GM12878 (cell line): ENCODE measurements at regions not wholly inside any gene's neighbourhood (a gene's known extent, or its start where the extent isn't known, plus 50 kb on each side); places are given as distances from the start of the nearest gene placed in this dataset.

Experiments
- ATF2 ChIP-seq: IDR thresholded peaks from 2 replicates; pipeline ENCODE4 v1.6.1; 2012; ENCODE audit warnings: low read length, inconsistent platforms
- BCL11A ChIP-seq: IDR thresholded peaks from 2 replicates; pipeline ENCODE4 v1.6.1; 2011; ENCODE audit warnings: low read depth, low read length
- BRCA1 ChIP-seq: IDR thresholded peaks from 2 replicates; pipeline ENCODE4 v1.6.1; 2011; ENCODE audit warnings: low read depth, low read length, improper control_type of control experiment
- CREB1 ChIP-seq: IDR thresholded peaks from 2 replicates; pipeline ENCODE4 v1.6.1; 2012; ENCODE audit warnings: low read depth, mild to moderate bottlenecking, inconsistent platforms
- CTCF ChIP-seq, 3 experiments: IDR thresholded peaks in 2 of 3; conservative IDR thresholded peaks in 1 of 3; 2 replicates each; pipeline ENCODE4 v1.5.1; 2011; ENCODE audit warnings: low read depth in 3 of 3, low read length in 3 of 3, mild to moderate bottlenecking in 3 of 3, control low read depth in 2 of 3, moderate library complexity in 2 of 3, inconsistent platforms in 1 of 3, mixed read lengths in 1 of 3; ENCODE audit not compliant: control insufficient read depth in 2 of 3, insufficient read depth in 1 of 3; ENCODE audit errors: extremely low read depth in 1 of 3
- E4F1 ChIP-seq: fragments of 450-650 bp; IDR thresholded peaks from 2 replicates; pipeline ENCODE4 v1.6.1; 2018; ENCODE audit warnings: borderline replicate concordance, mild to moderate bottlenecking; ENCODE audit not compliant: partially characterized antibody
- ELK1 ChIP-seq: IDR thresholded peaks from 2 replicates; pipeline ENCODE4 v1.6.1; 2012; ENCODE audit warnings: low read depth, low read length, improper control_type of control experiment
- JUNB ChIP-seq: IDR thresholded peaks from 2 replicates; pipeline ENCODE4 v1.6.1; 2016; ENCODE audit warnings: antibody characterized with exemption, mild to moderate bottlenecking
- KAT2A ChIP-seq: conservative IDR thresholded peaks from 2 replicates; pipeline ENCODE4 v1.6.1; 2011; ENCODE audit warnings: low read depth, low read length; ENCODE audit not compliant: control insufficient read depth
- MLLT1 ChIP-seq: fragments of 450-650 bp; IDR thresholded peaks from 2 replicates; pipeline ENCODE4 v1.6.1; 2016; ENCODE audit warnings: mild to moderate bottlenecking
- NKRF ChIP-seq: fragments of 450-650 bp; conservative IDR thresholded peaks from 2 replicates; pipeline ENCODE4 v1.6.1; 2017; ENCODE audit warnings: mild to moderate bottlenecking, moderate library complexity
- NR2F1 ChIP-seq: fragments of 450-650 bp; conservative IDR thresholded peaks from 2 replicates; pipeline ENCODE4 v1.6.1; 2017; ENCODE audit warnings: mild to moderate bottlenecking
- POLR2A ChIP-seq: IDR thresholded peaks from 2 replicates; pipeline ENCODE4 v1.6.1; 2011; ENCODE audit warnings: low read depth, mild to moderate bottlenecking, low read length
- SIX5 ChIP-seq: IDR thresholded peaks from 2 replicates; pipeline ENCODE4 v1.6.1; 2011; ENCODE audit warnings: mild to moderate bottlenecking, low read depth, low read length, moderate library complexity; ENCODE audit not compliant: severe bottlenecking
- SPI1 ChIP-seq: IDR thresholded peaks from 2 replicates; pipeline ENCODE4 v1.6.1; 2011; ENCODE audit warnings: low read depth, mild to moderate bottlenecking, low read length, moderate library complexity, borderline replicate concordance; ENCODE audit not compliant: insufficient read depth

GRCh38 chr12:94872971-94873733 lies 130.3 kb downstream of the NDUFA12 start (continued):
- TF ChIP-seq SIX5 (no peak), CREB1 (no peak), E4F1 (no peak), NKRF (peak; percentile 44), BRCA1 (no peak), NR2F1 (peak; percentile 65; the same call in 1 of the 2 replicates), POLR2A (peak; percentile 74), ELK1 (no peak), ATF2 (no peak), CTCF (IDR thresholded peaks at IDR 0.05 in 2 of 3, conservative IDR thresholded peaks at IDR 0.05 in 1 of 3; ENCODE audit: control insufficient read depth in 2 of 3, extremely low read depth in 1 of 3, insufficient read depth in 1 of 3, low read depth in 3 of 3, low read length in 3 of 3) (0 out of 6 replicates have a peak, but pooled peaks of 1 of the 3 experiments have one; percentile 17), BCL11A (no peak), JUNB (no peak), KAT2A (no peak), SPI1 (no peak), MLLT1 (no peak)
